NOMO-1 treated with DMSO at 0.1 percent for 48 hours (cell line): ENCODE measurements at regions not wholly inside any gene's neighbourhood (a gene's known extent, or its start where the extent isn't known, plus 50 kb on each side); places are given as distances from the start of the nearest gene placed in this dataset.
"Not testable (repeated sequence)": the region's sequence is repeated elsewhere in the genome, so short reads cannot be mapped to it uniquely, and the experiment has no call there.

Source experiments
- DNase-seq: peaks from one replicate; lab custom pipeline; 2025; ENCODE audit not compliant: unreplicated experiment; lab: John Stamatoyannopoulos, UW

DNA sequence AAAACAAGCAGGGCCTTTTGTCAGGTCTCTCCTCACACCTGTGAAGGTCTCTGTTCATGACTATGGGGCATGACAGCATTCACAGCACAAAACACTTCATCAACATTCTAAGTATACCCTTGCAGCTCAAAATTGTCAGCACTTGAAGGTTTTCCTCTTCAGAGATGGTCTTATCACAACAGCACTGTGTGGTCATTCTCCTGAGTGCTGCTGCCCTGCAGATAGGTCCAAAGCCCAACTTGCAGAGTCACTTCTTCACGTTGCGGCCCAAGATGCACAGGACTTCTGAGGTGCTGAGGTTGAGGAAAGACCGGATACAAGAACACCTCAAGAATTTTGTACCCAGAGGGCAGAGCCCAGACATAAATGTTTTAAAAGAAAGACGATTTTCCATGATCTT is 574.5 kb downstream of the UQCRFS1 start:
- DNase-seq = no peak

DNA sequence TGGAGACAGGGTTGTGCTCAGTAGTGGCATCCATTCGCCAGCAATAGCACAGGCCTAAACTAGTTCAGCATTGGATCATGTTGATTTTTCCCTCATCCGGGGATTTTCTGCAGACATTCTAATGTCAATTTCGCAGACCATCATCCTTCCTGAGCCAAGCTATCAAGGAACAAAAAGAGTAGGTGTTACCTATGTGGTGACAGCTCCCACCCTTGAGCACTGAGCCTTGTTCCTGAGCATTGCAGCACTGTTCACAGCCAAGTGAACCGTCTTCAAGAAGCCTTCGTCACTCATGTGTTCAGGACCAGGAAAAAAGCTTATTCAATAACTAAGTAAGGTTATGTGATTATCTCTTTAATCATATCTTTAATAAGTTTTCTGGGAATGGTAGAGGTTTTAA is 576.2 kb downstream of the UQCRFS1 start:
- DNase-seq = no peak

DNA sequence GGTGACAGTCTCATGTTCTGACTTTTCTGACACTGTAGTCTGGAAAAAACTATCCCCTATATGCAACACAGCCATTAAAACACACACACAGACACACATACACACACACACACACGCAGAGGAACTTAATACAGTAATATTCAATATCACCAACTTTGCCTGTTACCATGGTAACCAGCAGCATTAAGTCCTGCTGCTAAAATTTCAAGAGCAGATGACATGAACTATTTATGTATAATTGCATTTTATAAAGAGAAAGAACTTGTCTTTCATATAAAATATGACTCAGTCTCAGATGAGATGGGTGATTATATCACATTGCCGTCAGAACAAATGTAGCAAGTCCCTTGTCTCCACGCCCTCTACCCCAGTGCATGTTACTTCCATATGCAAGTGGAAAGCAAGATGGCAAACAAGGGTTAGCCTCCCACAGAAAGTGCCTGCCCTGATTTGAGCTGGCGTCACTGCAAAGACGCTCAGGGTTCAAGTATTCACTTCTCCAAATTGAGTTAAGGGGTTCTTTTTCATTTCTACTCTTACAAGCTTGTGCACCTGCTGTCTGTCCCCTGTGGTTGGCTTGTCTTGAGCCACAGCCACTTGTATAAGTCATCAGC is 576.8 kb downstream of the UQCRFS1 start:
- DNase-seq = no peak

DNA sequence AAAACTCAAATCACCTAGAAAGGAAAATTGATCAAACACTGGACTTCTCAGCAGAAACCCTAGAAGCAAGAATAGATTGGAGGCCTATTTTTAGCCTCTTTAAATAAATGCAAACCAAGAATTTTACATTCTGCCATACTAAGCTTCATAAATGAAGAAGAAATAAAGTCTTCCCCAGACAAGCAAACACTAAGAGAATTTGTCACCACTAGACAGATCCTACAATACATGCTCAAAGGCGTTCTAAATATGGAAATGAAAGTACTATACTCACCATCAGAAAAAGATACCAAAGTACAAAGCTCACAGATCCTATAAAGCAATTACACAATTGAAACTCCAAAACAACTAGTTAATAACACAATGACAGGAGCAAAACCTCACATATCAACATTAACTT is 578.1 kb downstream of the UQCRFS1 start:
- no peak for DNase-seq

DNA sequence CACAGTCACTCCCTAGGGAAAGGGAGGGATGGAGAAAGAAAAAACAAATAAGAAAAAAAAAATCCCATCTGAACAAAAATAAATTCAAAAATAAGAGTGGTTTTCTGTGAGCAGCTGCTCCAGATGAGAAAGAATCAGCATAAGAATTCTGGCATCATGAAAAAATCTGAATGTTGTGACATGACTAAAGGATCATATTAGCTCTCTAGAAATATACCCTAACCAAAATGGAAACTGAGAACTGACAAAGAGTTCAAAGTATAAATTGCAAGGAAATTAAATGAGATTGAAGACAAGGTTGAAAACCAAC is 579.0 kb downstream of the UQCRFS1 start:
- DNase-seq = no peak

DNA sequence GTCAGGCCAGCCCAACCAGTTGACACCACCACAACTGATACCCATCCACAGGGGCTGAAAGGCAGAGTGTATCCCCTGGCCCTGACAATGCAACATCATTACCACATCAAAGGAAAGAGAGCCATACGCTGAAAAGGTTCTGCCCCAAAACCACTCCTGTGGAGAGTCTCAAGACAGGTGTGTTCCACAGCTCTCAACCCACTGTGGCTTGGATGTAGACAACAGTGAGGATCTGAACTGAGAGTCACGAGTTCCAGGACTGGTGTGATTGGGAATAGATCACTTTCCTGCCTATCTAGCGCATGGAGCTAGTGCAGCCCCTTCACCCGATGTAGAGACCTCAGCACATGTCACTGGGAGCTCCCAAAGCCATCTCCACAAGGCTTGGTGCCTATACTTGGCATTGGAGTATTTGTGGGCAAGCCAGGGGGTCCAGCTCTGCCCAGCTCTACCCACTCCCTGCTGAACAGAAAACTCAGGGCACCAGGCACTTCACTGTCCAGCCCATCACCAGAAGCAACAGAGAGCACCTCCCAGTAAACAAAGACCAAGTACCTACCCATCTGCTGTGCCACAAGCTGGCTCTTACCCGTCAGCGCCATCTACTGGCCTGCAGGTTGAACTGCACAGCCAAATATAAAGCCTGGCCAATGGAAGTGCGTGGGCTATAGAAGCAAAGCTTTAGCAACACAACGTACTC is 579.5 kb downstream of the UQCRFS1 start:
- DNase-seq = peak; percentile 10

DNA sequence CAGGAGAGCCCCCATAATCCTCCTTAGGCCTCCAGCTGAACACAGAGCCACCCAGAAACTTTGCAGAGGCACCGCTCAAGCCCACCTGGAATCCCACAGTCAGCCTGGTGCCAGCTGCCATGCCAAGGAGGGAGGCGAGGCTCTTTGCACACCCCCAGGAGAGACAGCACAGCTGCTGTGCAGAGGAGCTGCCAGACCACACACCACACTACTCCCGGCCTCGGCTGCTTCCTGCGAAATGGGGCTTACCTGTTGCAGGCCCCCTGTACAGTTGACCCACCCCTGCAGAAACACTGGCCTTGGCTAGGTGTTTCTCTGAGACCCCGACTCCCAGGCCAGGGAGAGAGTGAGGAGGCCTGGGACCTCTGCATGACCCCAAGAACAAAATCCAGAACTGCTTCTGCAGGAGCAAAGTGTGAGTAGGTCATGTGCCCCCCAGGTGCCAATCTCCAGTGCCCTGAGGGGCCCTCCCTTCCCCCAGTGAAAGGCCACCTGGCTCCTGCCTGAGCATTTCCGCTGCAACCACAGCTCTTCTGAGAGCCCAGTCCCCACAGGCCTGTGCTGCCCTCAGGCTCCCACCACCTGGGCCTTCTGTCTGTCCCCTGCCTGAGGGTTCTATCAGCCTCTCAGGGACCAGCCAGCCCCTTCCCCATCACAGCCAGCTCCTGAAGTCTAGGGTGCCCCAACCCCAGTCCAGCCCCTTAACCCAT is 580.4 kb downstream of the UQCRFS1 start:
- DNase-seq = no peak

DNA sequence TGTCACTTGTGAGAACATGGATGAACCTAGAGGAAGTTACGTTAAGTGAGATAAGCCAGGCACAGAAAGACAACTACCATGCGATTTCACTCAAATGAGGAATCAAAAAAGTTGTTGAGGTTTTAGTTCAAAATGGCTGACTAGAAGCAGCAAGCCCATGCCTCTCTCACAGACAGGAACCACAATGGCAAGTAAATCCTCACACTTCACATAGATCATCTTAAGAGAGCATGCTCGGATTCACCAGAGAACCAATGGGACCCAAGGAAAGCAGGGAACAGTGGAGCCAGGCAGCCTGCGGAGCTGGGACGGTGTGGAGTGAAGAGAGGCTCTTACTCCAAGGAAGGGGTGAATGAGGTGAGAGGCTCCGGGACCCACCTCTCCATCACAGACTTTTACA is 581.0 kb downstream of the UQCRFS1 start:
- no peak for DNase-seq

DNA sequence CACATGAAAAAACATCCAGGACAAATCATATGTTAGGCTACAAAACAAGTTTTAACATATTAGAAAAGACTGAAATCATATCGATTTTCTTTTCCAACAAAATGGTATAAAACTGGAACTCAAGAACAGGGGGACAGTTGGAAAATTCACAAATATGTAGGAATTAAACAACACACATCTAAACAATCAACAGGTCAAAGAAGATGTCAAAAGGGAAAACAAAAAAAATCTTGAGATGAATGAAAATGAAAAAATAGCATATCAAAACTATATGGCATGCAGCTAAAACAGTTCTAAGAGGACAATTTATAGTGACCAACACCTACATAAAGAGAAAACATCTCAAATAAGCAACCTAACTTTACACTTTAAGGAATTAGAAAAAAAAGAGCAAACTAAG is 585.3 kb downstream of the UQCRFS1 start:
- no peak for DNase-seq

DNA sequence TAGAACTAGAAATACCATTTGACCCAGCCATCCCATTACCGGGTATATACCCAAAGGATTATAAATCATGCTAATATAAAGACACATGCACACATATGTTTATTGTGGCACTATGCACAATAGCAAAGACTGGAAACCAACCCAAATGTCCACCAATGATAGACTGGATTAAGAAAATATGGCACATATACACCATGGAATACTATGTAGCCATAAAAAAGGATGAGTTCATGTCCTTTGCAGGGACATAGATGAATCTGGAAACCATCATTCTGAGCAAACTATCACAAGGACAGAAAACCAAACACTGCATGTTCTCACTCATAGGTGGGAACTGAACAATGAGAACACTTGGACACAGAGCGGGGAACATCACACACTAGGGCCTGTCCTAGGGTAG is 586.5 kb downstream of the UQCRFS1 start:
- not testable (repeated sequence) for DNase-seq

DNA sequence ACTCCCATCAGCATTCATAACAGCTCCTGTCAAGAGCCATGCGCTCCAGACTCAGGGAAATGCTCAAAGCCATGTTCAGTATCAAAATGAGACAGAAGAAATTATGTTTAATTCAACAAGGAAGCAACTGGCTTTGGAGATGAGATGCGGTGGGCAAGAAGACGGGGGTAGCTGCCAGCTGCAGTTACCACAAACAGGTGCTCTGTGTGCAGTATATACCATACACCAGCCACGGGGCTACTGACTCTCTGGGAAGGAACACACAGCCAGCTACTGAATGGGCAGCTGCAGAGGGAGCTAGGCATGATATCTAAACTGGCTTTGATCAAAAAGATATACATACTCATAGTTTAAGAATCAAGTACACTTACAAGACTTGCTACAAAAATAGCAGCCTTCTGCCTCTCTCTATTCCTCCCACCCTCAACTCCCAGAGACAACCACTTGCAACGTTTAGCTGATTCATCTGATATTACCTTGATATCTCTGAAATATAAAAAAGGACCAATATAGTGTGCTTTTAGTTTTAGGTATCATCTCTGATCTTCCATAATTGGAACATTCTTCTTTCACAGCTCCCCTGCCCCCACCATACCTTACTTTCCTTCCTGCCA is 593.0 kb downstream of the UQCRFS1 start:
- DNase-seq = no peak

DNA sequence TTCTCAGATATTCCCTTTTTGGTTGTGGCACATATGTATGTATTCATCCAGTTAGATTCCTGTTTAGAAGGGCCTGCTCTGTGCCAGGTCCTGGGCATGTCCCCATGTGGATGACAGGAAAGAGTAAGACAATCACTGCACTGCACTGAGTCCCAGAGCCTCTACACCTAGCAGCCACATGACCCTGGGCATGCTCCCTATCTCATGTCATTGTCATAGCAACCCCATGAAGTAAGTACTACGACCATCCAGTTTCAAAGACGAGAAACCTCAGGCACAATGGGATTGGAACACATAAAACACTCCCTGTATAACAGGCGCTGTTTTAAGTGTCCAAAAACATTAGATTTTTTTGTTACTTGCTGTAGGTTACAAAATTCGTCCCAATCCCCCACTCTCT is 594.4 kb downstream of the UQCRFS1 start:
- no peak for DNase-seq

DNA sequence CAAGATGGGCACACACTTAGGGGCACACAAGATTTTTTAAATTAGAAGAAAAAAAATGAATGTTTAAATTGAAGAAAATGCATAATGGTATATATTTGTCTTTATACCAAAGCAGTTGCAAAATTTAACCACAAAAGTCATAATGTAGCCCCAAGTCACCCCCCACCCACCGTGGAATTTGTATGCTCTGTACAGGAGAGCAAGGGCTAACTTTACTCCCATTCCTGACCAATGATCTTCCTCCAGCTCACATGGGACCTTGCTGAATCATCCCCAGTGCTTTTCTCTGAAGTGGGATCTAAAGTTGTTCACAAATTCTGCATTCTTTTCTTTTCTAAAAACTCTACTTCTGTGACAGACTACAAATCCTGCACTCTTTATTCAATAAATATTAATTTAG is 597.0 kb downstream of the UQCRFS1 start:
- no peak for DNase-seq

DNA sequence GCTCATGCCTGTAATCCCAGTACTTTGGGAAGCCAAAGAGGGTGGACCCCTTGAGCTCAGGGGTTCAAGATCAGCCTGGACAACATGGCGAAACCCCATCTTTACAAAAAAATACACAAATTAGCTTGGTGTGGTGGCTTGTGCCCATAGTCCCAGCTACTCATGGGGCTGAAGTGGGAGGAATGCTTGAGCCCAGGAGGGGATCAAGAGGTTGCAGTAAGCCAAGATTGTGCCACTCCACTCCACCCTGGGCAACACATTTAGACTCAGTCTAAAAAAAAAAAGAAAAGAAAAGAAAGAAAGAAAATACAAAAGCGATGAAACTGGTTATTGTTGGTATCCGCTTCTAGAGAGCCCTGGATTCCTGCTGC is 597.4 kb downstream of the UQCRFS1 start:
- no peak for DNase-seq

DNA sequence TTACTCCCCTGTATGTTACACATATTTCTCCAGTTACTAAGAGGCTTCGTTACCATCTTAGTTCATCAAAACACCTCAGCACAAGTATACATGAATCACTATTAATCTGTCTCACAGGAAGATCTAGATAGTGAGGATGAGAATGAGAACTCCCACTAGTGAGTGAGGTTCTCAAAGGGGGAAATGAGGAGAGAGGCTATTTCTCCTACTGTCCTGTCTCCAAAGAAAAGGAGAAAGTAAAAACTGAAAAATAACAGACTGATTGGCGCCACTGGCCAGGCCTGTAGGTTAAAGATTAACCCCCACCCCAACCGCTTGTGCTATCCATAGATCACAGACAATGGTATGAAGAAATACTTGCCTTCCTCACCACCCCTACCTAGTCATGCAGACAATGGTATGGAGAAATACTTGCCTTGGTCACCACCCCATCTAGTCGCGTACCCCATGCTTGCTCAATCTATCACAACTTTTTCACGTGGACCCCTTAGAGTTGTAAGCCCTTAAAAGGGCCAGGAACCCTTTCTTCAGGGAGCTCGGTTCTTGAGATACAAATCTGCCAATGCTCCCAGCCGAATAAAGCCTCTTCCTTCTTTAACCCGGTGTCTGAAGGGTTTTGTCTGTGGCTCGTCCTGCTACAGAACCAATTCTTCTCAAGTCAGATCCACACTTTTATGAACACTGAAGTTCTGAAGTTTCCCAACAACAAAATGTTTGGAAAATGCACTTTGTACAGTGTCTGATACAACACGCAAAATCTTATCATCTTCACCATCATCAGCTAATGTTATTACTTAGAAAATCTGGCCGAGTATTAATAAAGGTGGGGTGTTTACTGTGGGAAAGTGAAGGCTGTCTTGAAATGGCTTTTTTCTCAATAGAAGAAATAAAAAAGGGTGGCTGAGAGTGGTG is 598.1 kb downstream of the UQCRFS1 start:
- DNase-seq = no peak

DNA sequence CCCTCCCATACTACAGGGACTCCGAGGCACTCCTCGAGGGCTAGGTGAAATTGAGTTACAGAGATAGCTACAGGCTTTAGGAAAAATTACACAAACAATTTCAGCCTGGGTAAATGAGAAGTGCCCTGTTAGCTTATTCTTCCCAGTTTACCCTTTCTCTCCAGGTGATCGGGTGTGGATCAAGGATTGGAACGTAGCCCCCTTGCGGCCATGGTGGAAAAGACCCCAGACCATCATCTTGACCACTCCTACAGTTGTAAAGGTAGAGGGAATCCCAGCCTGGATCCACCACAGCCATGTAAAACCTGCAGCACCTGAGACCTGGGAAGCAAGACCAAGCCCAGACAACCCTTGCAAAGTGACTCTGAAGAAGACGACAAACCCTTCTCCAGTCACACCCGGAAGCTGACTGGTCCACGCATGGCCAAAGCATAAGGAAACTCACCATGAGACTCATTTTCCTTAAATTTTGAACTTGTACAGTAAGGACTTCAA is 600.6 kb downstream of the UQCRFS1 start:
- DNase-seq = no peak

DNA sequence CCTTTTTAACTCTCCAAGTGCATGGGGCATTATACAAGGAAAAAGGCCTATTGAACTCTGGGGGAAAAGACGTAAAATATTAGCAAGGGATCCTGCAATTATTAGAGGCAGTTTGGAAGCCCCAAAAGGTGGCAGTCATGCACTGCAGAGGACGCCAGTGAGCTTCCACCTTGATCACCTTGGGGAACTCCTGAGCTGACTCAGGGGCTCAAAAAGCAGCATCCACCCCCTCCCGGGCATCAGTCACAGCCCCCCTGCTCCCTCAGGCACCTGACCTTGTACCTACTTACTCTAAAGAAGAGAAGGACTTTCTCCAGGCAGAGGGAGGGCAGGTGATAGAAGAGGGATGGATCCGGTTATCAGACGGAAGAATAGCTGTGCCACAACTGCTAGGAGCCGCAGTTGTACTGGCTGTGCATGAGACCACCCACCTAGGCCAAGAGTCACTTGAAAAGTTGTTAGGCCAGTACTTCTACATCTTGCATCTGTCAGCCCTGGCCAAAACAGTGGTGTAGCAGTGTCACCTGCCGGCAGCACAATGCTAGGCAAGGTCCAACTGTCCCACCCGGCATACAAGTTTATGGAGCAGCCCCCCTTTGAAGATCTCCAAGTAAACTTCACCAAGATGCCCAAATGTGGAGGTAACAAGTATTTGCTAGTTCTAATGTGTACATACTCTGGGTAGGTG is 601.6 kb downstream of the UQCRFS1 start:
- DNase-seq = not testable (repeated sequence)

DNA sequence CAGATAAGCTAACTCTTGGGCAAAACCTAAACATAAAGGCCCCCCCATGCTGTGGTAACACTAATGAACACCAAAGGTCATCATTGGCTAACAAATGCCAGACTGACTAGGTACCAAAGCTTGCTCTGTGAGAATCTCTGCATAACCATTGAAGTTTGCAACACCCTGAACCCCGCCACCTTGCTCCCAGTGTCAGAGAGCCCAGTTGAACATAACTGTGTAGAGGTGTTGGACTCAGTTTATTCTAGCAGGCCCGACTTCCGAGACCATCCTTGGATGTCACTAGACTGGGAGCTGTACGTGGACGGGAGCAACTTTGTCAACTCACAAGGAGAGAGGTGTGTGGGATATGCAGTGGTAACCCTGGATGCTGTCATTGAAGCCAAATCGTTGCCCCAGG is 602.2 kb downstream of the UQCRFS1 start:
- DNase-seq = no peak

DNA sequence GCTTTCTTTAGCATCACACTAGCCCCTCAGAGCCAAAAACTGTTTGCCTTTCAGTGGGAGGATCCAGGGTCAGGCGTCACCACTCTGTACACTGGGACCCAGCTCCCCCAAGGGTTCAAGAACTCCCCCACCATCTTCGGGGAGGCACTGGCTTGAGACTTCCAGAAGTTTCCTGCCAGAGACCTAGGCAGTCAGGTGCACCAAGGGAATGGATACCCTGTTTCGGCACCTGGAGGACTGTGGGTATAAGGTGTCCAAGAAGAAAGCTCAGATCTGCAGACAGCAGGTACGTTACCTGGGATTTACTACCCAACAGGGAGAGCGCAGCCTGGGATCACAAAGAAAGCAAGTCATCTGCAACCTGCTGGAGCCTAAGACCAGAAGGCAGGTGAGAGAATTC is 603.0 kb downstream of the UQCRFS1 start:
- no peak for DNase-seq

DNA sequence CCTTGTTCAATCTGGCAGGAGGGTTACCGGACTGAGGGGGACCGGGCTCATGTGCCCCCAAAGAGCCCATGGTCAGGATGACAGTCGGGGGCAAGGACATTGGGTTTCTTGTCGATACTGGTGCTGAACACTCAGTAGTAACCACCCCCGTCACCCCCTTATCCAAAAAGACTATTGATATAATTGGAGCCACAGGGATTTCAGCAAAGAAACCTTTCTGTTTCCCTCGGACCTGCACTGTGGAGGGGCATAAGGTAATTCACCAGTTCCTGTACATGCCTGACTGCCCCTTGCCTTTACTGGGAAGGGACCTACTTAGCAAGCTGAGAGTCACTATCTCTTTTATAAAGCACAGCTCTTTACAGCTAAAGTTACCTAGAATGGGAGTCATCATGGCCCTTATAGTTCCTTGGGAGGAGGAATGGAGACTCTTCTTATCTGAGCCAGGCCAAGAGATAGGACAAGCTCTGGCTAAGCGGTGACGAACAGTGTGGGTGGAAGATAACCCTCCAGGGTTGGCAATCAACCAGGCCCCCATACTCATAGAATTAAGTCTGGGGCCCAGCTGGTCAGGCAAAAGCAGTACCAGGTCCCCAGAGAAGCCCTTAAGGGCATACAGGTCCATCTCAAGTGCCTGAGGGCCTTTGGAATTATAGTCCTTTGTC is 603.7 kb downstream of the UQCRFS1 start:
- no peak for DNase-seq
